Mesenchymal stem cell (in vitro differentiated cells and primary cell): ENCODE measurements at regions not wholly inside any gene's neighbourhood (a gene's known extent, or its start where the extent isn't known, plus 50 kb on each side); places are given as distances from the start of the nearest gene placed in this dataset.
A peak's percentile ranks its signal among the peaks of the same experiment; 100 is the strongest.

ENCODE experiments used
- DNase-seq: peaks from one replicate; pipeline ENCODE4 v3.0.0-alpha.2; 2013
- H2AFZ ChIP-seq: one replicate; pipeline ENCODE4 v1.6.1; 2013; ENCODE audit warnings: low read depth, mild to moderate bottlenecking, control low read depth, inconsistent platforms, low read length, moderate library complexity
- H2AK5ac ChIP-seq: 2 replicates; pipeline ENCODE4 v1.6.1; 2013; ENCODE audit warnings: low read length, moderate library complexity, mild to moderate bottlenecking, inconsistent platforms; ENCODE audit not compliant: severe bottlenecking
- H2BK120ac ChIP-seq: one replicate; pipeline ENCODE4 v1.6.1; 2013; ENCODE audit warnings: low read depth, mild to moderate bottlenecking, inconsistent platforms, low read length, moderate library complexity
- H2BK12ac ChIP-seq, 2 experiments: one replicate each; pipeline ENCODE4 v1.6.1; 2013; ENCODE audit warnings: inconsistent platforms in 2 of 2, low read length in 2 of 2, mild to moderate bottlenecking in 2 of 2, moderate library complexity in 2 of 2, control low read depth in 1 of 2
- H2BK15ac ChIP-seq: one replicate; pipeline ENCODE4 v1.6.1; 2013; ENCODE audit warnings: mild to moderate bottlenecking, low read depth, inconsistent platforms; ENCODE audit not compliant: poor library complexity, severe bottlenecking
- H2BK5ac ChIP-seq: 2 replicates; pipeline ENCODE4 v1.6.1; 2013; ENCODE audit warnings: low read depth, mild to moderate bottlenecking, low read length, control low read depth, inconsistent platforms; ENCODE audit not compliant: poor library complexity, severe bottlenecking
- H3K14ac ChIP-seq, 2 experiments: one replicate each; pipeline ENCODE4 v1.6.1; 2013; ENCODE audit warnings: inconsistent platforms in 2 of 2, low read length in 2 of 2, control low read depth in 1 of 2, mild to moderate bottlenecking in 1 of 2, moderate library complexity in 1 of 2
- H3K18ac ChIP-seq, 2 experiments: one replicate each; pipeline ENCODE4 v1.6.1; 2013; ENCODE audit warnings: inconsistent platforms in 2 of 2, low read length in 2 of 2, control low read depth in 1 of 2, low read depth in 1 of 2, mild to moderate bottlenecking in 1 of 2
- H3K23ac ChIP-seq, 2 experiments: one replicate each; pipeline ENCODE4 v1.6.1; 2013; ENCODE audit warnings: inconsistent platforms in 2 of 2, low read length in 2 of 2, mild to moderate bottlenecking in 2 of 2, moderate library complexity in 2 of 2, control low read depth in 1 of 2
- H3K27ac ChIP-seq: 2 replicates; pipeline ENCODE4 v1.5.1; 2013; ENCODE audit warnings: mild to moderate bottlenecking, moderate library complexity, low read length, control low read depth, inconsistent platforms; ENCODE audit not compliant: poor library complexity, severe bottlenecking
- H3K27me3 ChIP-seq, 2 experiments: 2 replicates each; pipeline versions ENCODE4 v1.6.1 to v1.7.0; 2013; ENCODE audit warnings: low read length in 2 of 2, mild to moderate bottlenecking in 2 of 2, moderate library complexity in 2 of 2, control low read depth in 1 of 2, inconsistent platforms in 1 of 2; ENCODE audit not compliant: control insufficient read depth in 1 of 2, insufficient read depth in 1 of 2
- H3K36me3 ChIP-seq, 2 experiments: 2 replicates each; pipeline versions ENCODE4 v1.6.1 to v1.7.0; 2013; ENCODE audit warnings: low read length in 2 of 2, control low read depth in 1 of 2, inconsistent platforms in 1 of 2, low read depth in 1 of 2, mild to moderate bottlenecking in 1 of 2; ENCODE audit not compliant: insufficient read depth in 2 of 2, control insufficient read depth in 1 of 2
- H3K4ac ChIP-seq, 2 experiments: one replicate each; pipeline ENCODE4 v1.6.1; 2013; ENCODE audit warnings: inconsistent platforms in 2 of 2, low read length in 2 of 2, mild to moderate bottlenecking in 2 of 2, moderate library complexity in 2 of 2, control low read depth in 1 of 2, low read depth in 1 of 2
- H3K4me1 ChIP-seq: 2 replicates; pipeline ENCODE4 v1.6.1; 2013; ENCODE audit warnings: low read depth, low read length, control low read depth; ENCODE audit not compliant: control insufficient read depth, insufficient read depth
- H3K4me2 ChIP-seq: 2 replicates; pipeline ENCODE4 v1.6.1; 2013; ENCODE audit warnings: low read length, mild to moderate bottlenecking, inconsistent platforms; ENCODE audit not compliant: poor library complexity, severe bottlenecking
- H3K4me3 ChIP-seq, 2 experiments: 2 replicates each; pipeline versions ENCODE4 v1.5.1 to v1.7.0; 2013; ENCODE audit warnings: low read length in 2 of 2, mild to moderate bottlenecking in 2 of 2, control low read depth in 1 of 2, low read depth in 1 of 2; ENCODE audit not compliant: insufficient read depth in 1 of 2
- H3K79me1 ChIP-seq: replicated peaks from 2 replicates; pipeline ENCODE4 v1.6.1; 2013; ENCODE audit warnings: mild to moderate bottlenecking, control low read depth, low read length, inconsistent platforms; ENCODE audit not compliant: poor library complexity, severe bottlenecking
- H3K9ac ChIP-seq: 2 replicates; pipeline ENCODE4 v1.7.0; 2013; ENCODE audit warnings: mild to moderate bottlenecking, low read length, moderate library complexity
- H3K9me3 ChIP-seq: 2 replicates; pipeline ENCODE4 v1.7.0; 2013; ENCODE audit warnings: mild to moderate bottlenecking, low read length; ENCODE audit not compliant: control insufficient read depth
- H4K8ac ChIP-seq: one replicate; pipeline ENCODE4 v1.6.1; 2013; ENCODE audit warnings: inconsistent platforms, mild to moderate bottlenecking, low read length, moderate library complexity
- H4K91ac ChIP-seq: one replicate; pipeline ENCODE4 v1.6.1; 2013; ENCODE audit warnings: mild to moderate bottlenecking, low read length, inconsistent platforms
- WGBS: methylation state at CpG from one replicate; pipeline ENCODE4 v1.1.7; 2013; ENCODE audit warnings: mixed read lengths; 5-methylcytosine and 5-hydroxymethylcytosine counted together

DNA sequence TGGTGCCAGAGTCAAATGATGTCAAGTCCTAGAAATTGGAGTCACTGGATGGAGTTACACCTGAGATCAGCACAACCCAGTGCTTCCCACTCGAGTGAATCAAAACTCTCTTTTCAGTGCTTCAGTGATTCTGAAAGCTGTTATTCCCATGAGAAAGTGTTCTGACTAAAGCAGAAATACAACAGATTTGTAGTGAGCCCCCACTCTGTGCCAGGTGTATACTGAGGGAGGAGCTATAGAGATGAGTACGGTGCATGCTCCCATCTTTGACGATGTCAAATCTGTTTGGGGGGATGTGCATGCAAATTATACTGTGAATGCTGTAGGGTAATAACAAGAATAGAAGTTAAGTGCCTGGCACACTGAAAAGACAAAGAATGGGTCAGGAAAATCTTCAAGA, 330.2 kb downstream of the HS3ST1 start:
- no peaks in the 10 kb centered on the region for H3K36me3 ChIP-seq
- H3K23ac ChIP-seq = no peak overlapping the region
- H3K9me3 ChIP-seq = no peaks in the 10 kb centered on the region
- no peak for DNase-seq
- no peak overlapping the region for H2BK15ac ChIP-seq
- no peak overlapping the region for H2BK12ac ChIP-seq
- no peaks in the 10 kb centered on the region for H3K27me3 ChIP-seq
- no peaks in the 10 kb centered on the region for H3K4me1 ChIP-seq
- WGBS = 99% methylated on average over 3 of the region's 3 CpGs
- H3K18ac ChIP-seq = no peak overlapping the region
- H4K8ac ChIP-seq = no peak overlapping the region
- no peak overlapping the region for H2AK5ac ChIP-seq
- H3K4me3 ChIP-seq = no peak overlapping the region
- H2AFZ ChIP-seq = no peak overlapping the region
- no peak overlapping the region for H3K4me2 ChIP-seq
- no peak overlapping the region for H3K27ac ChIP-seq
- no peak overlapping the region for H4K91ac ChIP-seq
- no peak overlapping the region for H2BK5ac ChIP-seq
- H3K79me1 ChIP-seq = no peaks in the 10 kb centered on the region
- no peak overlapping the region for H3K9ac ChIP-seq
- H3K4ac ChIP-seq = no peak overlapping the region
- no peak overlapping the region for H2BK120ac ChIP-seq
- H3K14ac ChIP-seq = no peak overlapping the region

GRCh38 chr4:11097725-11098124, 331.0 kb downstream of the HS3ST1 start:
- H2BK12ac ChIP-seq = no peak overlapping the region
- H3K4me2 ChIP-seq = no peak overlapping the region
- H2BK120ac ChIP-seq = no peak overlapping the region
- H2AK5ac ChIP-seq = no peak overlapping the region
- no peak overlapping the region for H3K23ac ChIP-seq
- H3K27me3 ChIP-seq = no peaks in the 10 kb centered on the region
- no peak for DNase-seq
- no peaks in the 10 kb centered on the region for H3K9me3 ChIP-seq
- no peak overlapping the region for H3K27ac ChIP-seq
- no peak overlapping the region for H4K8ac ChIP-seq
- H3K18ac ChIP-seq = no peak overlapping the region
- no peak overlapping the region for H2BK5ac ChIP-seq
- no peak overlapping the region for H4K91ac ChIP-seq
- no peak overlapping the region for H2BK15ac ChIP-seq
- H3K4ac ChIP-seq = no peak overlapping the region
- no peaks in the 10 kb centered on the region for H3K4me1 ChIP-seq
- no peak overlapping the region for H3K9ac ChIP-seq
- no peaks in the 10 kb centered on the region for H3K79me1 ChIP-seq
- no CpG with 5 or more reads among the region's 2 CpGs for WGBS
- H2AFZ ChIP-seq = no peak overlapping the region
- no peak overlapping the region for H3K14ac ChIP-seq
- no peaks in the 10 kb centered on the region for H3K36me3 ChIP-seq
- no peak overlapping the region for H3K4me3 ChIP-seq

DNA sequence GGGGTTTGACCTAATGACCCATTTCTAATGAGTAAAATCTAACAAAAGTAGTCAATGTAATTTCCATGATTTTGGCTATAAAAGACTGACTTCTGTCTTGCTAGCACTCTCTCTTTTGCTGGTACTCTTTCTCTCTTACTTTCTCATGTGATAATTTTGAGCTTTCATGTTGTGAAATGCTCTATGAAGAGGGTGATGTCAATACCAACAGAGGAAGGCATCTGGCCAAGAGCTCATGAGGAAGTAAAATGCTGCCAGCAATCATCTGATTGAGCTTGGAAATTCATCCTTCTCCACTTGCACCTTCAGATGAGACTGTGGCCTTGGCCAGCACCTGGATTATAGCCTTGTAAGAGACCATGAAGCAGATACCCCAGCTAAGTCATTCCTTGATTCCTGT, 347.7 kb downstream of the HS3ST1 start:
- Histone ChIP-seq H3K23ac (no peak overlapping the region), H2BK12ac (no peak overlapping the region), H3K14ac (no peak overlapping the region), H2AK5ac (no peak overlapping the region), H3K4me3 (no peak overlapping the region), H2BK15ac (no peak overlapping the region), H3K9ac (no peak overlapping the region), H3K36me3 (no peaks in the 10 kb centered on the region), H3K9me3 (no peaks in the 10 kb centered on the region), H4K8ac (no peak overlapping the region), H3K4ac (no peak overlapping the region), H3K18ac (no peak overlapping the region), H2BK120ac (no peak overlapping the region), H3K4me2 (no peak overlapping the region), H2BK5ac (no peak overlapping the region), H2AFZ (no peak overlapping the region), H4K91ac (no peak overlapping the region), H3K27me3 (no peaks in the 10 kb centered on the region), H3K4me1 (no peaks in the 10 kb centered on the region), H3K79me1 (no peaks in the 10 kb centered on the region), H3K27ac (no peak overlapping the region)
- DNase-seq = no peak

DNA sequence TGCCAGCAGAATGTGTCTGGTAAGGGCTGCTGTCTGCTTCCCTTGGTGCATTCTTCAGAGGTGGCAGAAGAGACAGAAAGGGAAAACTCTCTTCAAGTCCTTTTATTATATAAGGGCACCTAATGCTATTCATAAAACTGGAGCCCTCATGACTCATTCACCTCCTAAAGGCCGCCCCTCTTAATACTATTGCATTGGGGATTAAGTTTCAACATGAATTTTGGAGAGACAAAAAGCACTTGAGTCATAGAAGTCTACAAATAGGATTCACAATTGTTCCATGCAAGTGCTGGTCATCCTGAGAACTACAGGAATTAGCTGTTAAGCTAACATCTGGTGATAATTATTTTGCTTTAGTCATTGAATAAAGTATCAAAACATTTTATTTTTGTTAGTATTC, 349.5 kb downstream of the HS3ST1 start:
- no peak for DNase-seq
- H2BK15ac ChIP-seq = no peak overlapping the region
- H4K8ac ChIP-seq = no peak overlapping the region
- H3K23ac ChIP-seq = no peak overlapping the region
- WGBS = 83% methylated on average over 1 of the region's 1 CpG
- no peak overlapping the region for H4K91ac ChIP-seq
- H3K36me3 ChIP-seq = no peaks in the 10 kb centered on the region
- no peak overlapping the region for H2AK5ac ChIP-seq
- H3K4me1 ChIP-seq = no peaks in the 10 kb centered on the region
- no peak overlapping the region for H3K4ac ChIP-seq
- H2BK120ac ChIP-seq = no peak overlapping the region
- no peaks in the 10 kb centered on the region for H3K27me3 ChIP-seq
- no peak overlapping the region for H2BK12ac ChIP-seq
- H3K79me1 ChIP-seq = no peaks in the 10 kb centered on the region
- H3K4me3 ChIP-seq = no peak overlapping the region
- H3K9ac ChIP-seq = peak overlapping the region; percentile 31
- H3K4me2 ChIP-seq = no peak overlapping the region
- H3K14ac ChIP-seq = no peak overlapping the region
- H3K27ac ChIP-seq = no peak overlapping the region
- no peak overlapping the region for H2AFZ ChIP-seq
- no peak overlapping the region for H2BK5ac ChIP-seq
- H3K9me3 ChIP-seq = no peaks in the 10 kb centered on the region
- H3K18ac ChIP-seq = no peak overlapping the region
